Stimulated activated CD8-positive, alpha-beta memory T cell treated with anti-CD3 and anti-CD28 coated beads, Interleukin-7, amount 100 ng/mL, for 1 hour (primary cell): ENCODE measurements at regions not wholly inside any gene's neighbourhood (a gene's known extent, or its start where the extent isn't known, plus 50 kb on each side); places are given as distances from the start of the nearest gene placed in this dataset.
"Not testable (repeated sequence)": the region's sequence is repeated elsewhere in the genome, so short reads cannot be mapped to it uniquely, and the experiment has no call there.

Experiments used
- DNase-seq, 2 donors: peaks; one replicate each; pipeline ENCODE4 v3.0.0-alpha.2; 2020; ENCODE audit warnings: low read depth in 2 of 2

DNA sequence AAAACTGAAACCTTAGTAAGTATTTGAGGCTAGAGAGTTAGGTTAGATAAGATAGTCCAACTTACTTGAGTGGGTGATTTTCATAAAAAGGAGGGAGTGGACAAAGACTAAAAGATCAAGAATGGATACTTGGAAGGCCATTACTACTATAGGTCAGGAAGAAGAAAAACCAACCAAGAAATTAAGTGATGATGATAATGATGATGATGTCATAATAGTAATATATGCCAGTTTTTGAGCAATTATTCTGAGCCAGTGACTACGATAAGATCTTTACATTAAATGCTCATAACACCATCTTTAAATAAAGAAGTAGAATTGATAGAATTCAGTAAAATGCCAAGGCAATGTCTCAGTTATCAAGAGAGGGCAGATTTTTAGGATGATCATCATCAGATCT lies 430.7 kb upstream of the ADAMTS5 start:
- no peak for DNase-seq

DNA sequence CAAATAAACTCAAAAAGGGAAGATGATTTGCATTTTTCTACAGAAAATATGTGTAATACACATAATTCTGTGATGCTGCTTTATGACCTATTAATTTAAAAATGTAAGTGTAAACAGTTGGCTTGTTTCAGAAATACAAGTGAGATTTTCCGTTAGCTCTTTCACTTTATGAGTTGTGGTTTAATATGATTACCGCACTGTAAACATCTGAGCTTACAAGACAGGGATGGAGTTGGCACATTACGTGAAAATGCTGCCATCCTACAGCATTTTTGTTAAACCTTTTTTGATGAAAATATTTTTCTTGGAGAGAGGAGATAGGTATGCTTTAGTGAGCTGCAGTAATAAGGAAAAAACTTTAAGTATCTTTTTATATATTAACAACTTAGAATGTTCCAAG lies 426.8 kb upstream of the ADAMTS5 start:
- no peak for DNase-seq

DNA sequence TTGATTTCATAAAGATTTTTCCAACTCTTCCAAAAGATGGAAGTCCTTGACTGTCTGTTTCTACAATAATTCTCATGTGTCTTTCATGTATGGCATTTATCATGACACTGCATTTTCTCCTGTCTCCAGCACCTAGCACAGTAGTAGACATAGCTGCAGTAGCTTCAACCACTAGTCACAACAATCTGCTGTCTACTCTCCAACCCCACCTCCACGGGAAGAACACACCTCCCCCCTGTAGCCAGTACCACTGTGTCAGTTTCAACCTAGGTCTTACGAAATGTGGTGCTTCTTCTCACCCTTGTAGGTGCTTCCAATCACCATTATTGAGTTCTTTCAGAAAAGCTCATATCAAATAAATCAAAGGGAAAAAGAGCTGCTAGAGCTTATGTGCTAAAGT lies 425.1 kb upstream of the ADAMTS5 start:
- DNase-seq: no peak

DNA sequence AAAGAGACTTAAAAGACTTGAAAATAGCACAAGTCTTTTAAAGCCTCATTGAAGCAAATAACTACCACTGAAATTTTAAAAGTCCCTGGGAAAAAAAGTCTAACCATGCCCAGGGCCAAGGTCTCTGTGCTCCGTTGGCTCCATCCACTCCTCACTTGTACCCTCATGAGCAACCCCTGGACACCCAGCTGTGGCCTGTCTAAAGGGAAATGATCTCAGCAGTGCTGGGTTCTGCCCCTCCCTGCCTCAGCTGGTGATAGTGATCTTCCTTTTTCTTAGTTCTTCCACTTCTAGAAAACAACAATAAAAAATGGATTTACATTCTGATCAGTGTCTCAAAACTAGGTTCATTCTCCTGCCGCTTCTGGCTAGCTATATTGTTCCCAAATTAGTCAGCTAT lies 423.5 kb upstream of the ADAMTS5 start:
- no peak for DNase-seq

DNA sequence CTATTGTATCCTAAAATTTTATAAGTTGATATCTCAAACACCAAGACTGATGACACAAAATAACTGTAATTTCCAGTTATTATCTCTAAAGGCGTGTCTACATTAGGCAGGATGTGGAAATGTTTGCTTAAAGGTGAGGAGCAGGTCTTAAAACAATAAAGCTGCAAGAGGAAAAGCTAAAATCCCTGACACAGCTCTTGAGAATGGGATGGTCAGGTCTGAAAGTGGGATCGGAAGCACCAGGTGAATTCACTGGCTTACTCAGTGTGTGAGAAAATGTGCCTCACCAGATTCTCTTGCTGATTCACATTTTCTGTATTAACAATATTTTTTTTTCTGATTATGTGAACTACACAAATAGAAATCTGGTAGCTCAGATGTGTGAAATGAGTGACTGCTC lies 421.9 kb upstream of the ADAMTS5 start:
- DNase-seq: no peak

DNA sequence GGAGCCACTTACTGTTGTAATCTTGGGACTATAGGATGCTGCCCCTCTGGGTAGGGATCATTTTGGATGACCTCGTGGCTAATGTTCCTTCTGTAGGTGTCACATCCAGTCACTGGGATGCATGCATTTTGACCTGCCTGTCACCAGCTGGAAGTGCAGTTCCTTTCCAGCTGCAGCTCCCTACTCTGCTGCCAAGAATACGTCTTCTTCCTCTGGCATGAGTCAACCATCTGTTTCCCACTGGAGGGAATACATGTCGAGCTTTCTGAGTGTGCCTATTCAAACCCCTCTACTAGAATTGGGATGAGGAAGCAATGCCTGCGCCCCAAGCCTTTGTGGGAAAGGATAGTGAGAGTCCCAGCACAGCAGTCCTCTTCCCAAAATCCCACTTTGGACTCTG lies 415.5 kb upstream of the ADAMTS5 start:
- no peak for DNase-seq

DNA sequence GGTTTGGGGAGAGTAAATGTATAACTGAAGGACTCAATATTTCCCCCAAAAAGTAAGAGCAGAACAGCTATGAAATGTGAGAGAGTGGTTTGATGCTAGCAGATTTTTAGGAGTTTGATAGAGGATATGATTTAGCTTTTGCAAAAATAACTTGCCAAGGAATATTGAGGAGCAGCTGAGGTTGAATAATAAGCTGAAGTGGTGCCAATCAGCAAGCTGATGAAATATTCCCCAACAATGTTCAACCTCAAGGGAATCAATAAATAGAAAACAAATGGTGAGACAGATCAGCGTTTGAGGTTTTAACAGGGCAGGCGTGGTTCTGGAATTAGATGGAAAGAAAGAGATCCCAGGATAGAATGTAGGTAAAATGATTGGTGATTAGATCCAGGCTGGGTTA lies 413.4 kb upstream of the ADAMTS5 start:
- DNase-seq: no peak

DNA sequence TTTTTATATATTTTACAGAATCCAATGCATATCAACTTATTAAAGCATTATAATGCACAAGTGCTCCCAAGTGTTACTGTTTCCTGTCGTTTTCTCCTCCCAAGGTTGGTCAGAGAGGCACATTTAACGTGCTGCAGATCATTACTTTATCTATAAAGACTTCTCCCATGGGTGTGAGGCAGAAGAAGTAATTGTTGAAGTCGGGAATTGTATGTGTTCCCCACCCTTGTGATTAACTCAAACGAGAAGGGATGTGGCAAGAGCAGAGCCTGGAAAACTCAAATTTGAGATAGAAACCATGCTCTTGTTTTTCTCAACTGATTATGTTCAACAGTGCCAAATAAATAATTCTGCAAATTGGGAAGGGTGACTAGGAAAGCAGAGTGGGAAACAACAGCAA lies 412.5 kb upstream of the ADAMTS5 start:
- DNase-seq: no peak

DNA sequence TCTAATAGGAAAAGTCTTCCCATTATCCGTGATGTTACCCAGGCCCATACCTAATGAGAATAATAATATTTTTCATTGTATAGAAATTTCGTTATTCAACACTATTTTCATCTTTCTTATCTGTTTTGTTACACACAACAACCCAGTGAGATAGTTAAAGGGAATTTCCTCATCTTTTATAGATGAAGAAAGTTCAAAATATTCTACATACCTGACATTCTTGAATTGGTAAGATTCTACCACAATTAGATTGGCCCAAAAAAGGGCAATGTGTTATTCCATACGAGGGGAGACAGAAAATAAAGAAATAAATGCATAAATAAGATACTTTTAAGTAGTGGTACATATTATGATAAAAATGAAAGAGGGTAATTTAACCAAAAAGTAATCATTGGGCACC lies 405.5 kb upstream of the ADAMTS5 start:
- no peak for DNase-seq

DNA sequence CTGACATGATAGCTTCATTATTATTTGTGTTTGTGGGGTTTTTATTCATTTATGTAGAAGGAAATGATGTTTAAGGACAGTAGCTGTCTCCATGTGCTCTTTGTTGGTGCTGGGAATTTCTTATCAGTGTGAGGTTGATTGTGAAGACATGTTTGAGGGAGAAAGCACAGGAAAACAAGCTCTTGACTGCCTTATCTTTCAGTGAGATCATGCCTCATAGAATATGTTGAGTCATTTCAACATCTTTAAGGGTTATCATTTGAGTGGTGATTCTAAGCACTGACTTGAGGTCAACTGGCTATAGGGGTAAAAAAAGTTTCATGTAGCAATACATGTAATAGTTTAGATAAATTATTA lies 405.1 kb upstream of the ADAMTS5 start:
- no peak for DNase-seq

DNA sequence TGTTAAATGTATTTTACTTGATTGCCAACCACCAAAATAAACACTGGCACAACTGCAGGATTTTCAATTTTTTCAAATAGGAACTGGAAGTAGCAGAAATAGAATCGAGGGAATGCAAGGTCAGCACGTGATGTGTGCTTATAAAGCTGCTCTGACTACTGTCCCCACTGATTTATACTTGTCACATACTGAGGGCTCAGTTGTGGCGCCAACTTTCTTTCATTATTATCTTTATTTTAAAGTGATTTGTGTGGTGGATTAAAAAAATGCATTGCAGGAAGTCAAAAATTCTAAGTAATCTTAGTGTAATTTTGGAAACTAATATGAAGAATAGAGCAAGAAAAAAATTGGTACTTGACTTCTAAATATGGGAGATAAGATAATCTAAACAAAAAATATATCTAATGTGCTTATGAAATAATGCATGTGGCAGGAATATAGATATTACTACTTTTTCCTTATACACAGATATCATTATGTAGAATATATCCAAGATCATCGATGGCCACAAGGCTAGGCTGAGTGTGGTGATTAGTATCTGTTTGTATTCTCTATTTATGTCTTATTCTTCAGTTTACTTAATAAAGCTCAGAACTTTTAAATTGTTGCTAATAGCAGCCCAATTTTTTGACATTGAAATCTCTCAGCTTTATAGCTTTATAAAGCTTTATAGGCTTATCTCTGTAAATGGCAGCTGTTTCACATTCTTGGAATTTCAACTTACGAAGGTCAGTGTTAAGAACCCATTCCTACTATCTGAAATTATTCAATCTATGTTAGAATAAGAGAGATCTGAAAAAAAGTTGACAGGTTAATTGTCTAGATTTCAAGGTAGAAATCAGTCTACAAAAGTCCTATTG lies 404.5 kb upstream of the ADAMTS5 start:
- no peak for DNase-seq

DNA sequence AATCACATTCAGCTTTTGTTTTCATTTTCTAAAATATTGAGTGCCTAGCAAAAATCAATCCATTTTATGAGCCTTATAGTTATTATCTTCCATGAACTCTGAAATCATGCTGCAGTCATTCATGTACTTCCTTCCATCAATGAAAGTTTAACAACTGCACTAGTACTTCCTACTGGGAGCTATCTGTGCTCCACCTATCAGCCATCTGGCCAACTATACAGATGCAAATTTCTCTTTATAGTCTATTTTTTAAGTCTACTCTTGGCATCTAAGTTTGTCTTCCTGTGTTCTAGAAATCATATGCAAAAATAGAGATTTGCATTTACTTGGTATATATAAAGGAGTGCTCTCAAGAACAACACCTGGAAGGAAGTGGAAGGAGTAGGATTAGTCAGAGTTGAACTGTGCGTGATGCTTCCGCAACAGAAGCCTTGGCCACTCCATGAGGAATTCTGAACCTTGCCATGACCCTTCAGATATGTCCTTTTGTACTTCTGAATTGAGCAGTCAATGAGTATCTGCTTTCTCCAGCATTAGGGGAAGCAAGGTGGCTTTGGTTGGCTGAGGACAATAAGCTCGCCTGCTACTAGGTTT lies 403.2 kb upstream of the ADAMTS5 start:
- DNase-seq: no peak

DNA sequence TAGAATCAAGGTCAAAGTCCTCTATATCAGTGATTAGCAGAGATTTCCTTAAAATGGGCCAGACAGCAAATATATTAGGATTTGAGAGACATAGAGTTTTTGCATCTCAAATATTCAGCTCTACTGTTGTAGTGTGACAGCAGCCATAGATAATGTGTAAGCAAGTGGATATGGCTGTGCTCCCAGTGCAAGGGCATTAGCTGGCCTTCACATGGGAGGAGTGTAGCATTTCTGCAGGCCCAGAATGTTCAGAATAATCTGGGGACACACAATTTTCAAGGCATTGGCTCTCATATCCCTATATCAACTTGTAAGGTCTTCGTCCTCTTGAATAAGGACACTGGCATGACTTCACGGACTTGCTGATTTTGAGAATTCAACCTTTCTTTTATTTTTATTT lies 402.3 kb upstream of the ADAMTS5 start:
- no peak for DNase-seq

DNA sequence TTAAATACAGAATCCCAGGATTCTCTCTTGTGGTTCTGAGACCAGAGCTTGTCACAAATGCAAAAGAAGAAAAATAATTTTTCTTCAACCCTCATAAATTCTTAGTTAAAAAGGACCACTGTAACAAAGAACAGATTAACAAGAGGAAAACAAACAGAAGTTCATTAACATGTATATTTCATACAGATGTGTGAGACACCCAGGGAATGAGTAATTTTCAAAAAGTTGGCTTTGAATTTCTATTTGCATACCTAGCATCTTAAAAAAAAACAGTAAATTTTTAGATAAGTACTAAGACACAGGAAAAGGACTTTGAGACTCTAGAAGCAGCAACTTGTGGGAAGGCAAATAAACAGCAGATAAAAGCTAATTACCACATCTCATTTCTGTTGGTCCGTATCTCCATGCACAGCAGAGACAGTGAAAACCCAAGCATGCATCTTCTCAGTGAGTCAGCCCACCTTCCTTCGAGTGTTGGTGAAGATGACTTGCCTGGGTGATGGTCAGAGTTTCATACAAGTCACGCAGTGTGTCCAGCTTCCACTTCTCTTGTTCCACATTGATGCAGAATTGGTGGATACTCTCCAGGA lies 399.9 kb upstream of the ADAMTS5 start:
- no peak for DNase-seq

DNA sequence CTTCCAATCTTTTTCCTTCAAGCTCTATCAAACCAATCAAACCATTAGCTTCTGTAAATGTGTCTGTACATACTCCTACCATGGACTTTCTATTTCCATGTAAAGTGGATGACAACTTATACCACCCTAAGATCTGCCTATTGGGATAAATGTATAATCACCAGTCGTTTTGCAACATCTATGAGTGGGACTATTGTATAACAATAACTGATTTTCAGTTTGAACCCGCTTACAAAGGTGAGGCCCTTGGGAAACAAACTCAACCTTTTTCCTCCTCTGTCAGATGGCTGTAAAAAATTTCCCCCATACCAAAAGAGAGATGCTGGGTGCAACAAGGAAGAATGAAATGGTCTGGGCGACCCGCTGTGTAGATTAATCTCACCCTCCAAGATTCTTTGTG lies 399.1 kb upstream of the ADAMTS5 start:
- no peak for DNase-seq

DNA sequence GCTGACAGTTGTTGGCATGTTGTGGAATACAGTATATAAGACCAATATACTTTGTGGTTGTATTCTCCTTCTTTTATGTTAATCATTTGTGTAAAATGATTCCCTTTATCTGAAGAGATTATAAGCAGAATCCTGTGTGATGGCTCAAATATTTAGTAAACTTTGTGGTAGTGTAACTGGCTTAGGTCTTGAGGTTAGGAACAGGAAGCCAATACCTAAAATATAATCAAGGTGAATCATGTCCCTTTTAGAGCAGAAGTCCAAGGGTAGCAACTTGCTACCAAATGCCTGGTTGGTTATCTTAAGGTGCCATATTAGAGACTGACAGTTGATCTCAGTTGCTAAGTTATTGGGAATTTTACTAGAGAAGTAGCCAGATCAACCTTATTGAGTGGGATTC lies 398.5 kb upstream of the ADAMTS5 start:
- DNase-seq: no peak

DNA sequence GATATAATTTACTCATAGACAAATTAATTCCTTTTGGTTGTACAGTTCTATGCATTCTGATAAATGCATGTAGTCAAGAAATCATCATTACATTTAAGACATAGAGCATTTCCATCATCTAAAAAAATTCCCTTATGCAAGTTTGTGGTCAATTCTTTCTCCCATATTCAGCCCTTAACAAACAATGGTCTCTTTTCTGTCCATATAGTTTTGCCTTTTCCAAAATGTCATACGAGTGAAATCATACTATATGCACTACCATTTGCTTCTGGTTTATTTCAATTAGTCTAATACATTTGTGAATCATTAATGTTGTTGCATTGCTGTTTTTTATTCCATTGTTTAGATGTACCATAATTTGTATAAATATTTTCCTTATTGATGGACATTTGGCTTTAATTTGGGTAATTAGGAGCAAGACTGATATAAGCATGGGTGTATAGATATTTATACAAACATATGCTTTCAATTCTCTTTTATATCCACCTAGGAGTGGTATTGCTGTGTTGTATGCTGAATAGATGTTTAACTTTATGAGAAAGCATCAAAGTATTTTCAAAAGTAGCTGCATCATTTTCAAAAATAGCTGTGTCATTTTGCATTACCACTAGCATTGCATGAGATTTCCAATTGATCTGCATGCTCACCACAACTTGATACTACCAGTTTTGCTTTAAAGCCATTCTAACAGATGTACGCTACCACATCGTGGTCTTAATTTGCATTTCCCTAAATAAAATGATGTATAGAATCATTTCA lies 397.0 kb upstream of the ADAMTS5 start:
- DNase-seq: no peak

DNA sequence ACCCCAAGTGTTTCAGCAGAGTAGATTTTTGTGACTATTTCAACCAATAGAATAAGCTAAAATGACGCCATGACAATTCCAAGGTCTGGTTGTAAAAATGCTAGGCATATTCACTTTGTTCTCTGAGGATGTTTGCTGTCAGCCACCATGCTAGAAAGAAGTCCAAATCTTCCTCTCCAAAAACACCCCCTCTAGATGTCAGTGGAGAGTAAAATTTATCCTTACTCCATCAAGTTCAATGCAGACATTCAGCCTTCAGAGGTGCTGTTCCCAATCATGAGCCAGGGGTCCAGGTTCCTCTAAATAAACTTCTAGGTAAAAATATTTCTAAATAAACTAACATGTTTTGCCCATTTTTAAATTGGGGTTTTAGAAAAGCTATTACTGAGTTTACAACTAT lies 395.4 kb upstream of the ADAMTS5 start:
- DNase-seq: no peak

DNA sequence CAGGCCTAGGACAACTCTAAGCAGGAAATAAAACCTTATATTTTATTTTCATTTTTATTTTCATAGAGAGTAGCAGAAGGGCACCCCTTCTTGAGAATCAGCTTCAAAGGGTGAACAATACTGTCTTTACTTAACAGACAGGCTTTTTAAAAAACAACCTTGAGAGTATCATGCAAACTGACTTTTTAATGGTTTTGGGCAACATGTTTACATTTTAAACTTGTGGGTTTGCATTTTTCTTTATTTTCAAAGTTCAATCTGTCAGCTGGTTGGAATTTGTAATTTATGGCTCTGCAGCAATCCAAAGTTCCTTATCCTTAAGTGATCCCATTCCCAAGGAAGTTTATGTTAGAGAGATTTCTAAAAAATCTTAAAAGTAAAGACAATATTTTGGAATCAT lies 392.3 kb upstream of the ADAMTS5 start:
- no peak for DNase-seq

DNA sequence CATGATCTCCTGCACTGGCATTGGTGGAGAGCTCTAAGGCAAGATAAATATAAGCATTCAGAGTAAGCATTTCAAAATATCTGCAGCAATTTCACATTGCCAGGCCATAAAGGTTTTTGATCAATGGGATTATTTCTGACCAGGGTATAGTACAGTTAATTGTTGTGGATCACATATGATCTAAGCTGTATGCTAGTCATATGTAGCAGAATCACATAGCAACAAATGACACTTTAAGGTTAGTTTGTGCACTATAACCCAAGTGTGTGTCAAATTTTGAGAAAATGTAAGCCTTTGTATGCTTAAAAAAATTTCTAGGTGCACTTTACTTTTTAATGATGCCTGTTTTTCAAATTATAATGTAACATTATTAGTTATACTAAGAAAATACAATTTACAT lies 386.0 kb upstream of the ADAMTS5 start:
- no peak for DNase-seq

DNA sequence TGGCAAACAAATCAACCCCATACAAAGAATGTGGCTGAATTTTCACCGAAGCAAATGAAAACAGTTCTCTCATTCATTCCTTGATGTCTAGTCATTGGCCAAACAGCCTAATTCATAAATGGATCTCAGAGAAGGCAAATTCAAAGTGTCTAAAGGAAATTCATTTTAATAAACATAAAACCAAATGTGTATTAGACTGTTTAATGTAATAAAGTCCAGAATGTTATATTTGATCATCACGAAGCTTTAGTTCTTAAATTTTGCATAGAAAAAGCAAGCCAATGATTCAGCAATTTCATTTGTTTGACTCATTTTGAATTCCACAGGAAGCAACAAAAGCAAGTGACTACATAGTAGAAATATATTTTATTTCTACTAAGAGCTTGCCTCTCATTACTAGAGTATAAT lies 379.2 kb upstream of the ADAMTS5 start:
- DNase-seq: no peak

DNA sequence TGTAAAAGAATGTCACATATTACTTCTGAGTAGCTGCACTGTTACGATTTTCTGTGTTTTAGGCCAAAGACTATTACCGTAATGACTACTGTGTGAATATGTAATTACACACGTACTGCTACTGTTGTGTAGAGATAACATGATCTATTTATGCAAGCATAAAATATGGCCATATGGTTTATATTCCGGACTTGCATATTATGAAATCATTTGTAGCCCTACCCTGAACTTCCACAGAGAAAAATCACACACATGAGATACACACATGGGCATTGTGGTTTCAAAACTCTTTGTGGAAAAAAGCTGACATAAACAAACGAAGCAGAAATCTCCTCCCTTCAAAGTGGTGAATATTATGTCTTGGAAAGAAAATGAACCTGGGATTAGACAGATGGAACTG lies 373.0 kb upstream of the ADAMTS5 start:
- no peak for DNase-seq

DNA sequence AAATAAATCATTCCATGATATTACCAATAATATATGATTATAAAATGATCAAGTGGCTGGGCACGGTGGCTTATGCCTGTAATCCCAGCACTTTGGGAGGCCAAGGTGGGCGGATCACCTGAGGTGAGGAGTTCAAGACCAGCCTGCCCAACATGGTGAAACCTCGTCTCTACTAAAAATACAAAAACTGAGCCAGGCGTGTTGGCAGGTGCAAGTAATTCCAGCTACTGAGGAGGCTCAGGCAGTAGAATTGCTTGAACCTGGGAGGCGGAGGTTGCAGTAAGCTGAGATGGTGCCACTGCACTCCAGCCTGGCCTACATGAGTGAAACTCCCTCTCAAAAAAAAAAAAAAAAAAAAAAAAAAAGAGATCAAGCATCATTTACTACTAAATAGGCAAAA lies 371.1 kb upstream of the ADAMTS5 start:
- DNase-seq: not testable (repeated sequence)
